ENCODE measurements at regions not wholly inside any gene's neighbourhood (a gene's known extent, or its start where the extent isn't known, plus 50 kb on each side); places are given as distances from the start of the nearest gene placed in this dataset.

DNA sequence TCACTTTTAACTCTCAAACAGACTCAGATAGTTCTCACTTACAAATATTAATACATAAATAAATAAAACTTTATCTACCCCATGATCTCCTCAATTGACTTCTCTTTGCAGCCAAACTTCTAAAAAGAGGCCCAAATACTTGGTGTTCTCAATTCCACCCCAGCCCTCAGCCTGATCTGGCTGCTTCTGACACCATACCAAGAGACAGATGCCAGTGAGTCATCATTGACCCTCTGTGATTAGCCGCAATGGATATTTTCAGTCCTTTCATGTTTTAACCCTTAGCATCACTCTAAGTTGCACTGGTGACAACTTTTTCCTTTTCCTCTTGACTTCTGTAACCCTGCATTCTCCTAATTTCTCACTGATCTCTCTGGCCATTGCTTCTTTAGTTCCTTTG is 184.1 kb upstream of the ARHGAP20 start:
- CTCF ChIA-PET, result no interaction called here
- no TSS peak for BruUV-seq (replicated peaks)
- intact Hi-C loops (cut with micrococcal nuclease; ENCODE audit: unreplicated experiment), result no loop called here
- no peak for DNase-seq
- no peak overlapping the region for H3K27ac Mint-ChIP-seq (ENCODE audit: unreplicated experiment)
- H3K27me3 Mint-ChIP-seq (ENCODE audit: unreplicated experiment), result peaks cover 2% of the 10 kb centered on the region
- H3K9me3 Mint-ChIP-seq (ENCODE audit: low read depth, unreplicated experiment), result no peaks in the 10 kb centered on the region
- no peaks in the 10 kb centered on the region for H3K36me3 Mint-ChIP-seq (ENCODE audit: insufficient read depth, unreplicated experiment)
- H3K4me3 Mint-ChIP-seq (ENCODE audit: low read depth, unreplicated experiment), result no peak overlapping the region
- TF ChIP-seq, protein P1, sequence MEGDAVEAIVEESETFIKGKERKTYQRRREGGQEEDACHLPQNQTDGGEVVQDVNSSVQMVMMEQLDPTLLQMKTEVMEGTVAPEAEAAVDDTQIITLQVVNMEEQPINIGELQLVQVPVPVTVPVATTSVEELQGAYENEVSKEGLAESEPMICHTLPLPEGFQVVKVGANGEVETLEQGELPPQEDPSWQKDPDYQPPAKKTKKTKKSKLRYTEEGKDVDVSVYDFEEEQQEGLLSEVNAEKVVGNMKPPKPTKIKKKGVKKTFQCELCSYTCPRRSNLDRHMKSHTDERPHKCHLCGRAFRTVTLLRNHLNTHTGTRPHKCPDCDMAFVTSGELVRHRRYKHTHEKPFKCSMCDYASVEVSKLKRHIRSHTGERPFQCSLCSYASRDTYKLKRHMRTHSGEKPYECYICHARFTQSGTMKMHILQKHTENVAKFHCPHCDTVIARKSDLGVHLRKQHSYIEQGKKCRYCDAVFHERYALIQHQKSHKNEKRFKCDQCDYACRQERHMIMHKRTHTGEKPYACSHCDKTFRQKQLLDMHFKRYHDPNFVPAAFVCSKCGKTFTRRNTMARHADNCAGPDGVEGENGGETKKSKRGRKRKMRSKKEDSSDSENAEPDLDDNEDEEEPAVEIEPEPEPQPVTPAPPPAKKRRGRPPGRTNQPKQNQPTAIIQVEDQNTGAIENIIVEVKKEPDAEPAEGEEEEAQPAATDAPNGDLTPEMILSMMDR (IDR thresholded peaks at IDR 0.05; ENCODE audit: unreplicated experiment), result no peak
- no peaks in the 10 kb centered on the region for H3K4me1 Mint-ChIP-seq (ENCODE audit: low read depth, unreplicated experiment)

DNA sequence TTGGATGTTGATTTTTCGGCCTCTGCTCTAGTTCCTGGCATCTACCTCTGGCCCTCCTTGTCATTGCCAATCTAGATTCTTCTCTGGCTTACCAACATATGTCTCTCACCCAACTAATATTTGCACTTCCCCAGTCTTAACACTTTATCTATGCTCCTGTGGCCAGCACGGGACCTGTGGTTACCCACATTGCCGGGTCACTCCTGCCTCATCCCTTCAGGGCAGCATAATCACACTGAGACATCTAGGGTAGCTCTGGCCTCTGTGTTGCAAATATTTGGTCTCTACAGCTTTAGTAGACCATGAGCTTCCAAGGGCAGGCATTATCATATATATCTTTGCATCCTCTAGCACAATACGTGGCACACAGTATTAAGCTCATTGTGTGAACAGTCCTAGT is 182.0 kb upstream of the ARHGAP20 start:
- intact Hi-C loops (cut with micrococcal nuclease; ENCODE audit: unreplicated experiment), result no loop called here
- Mint-ChIP-seq H3K27ac (ENCODE audit: unreplicated experiment) (no peak overlapping the region), H3K9me3 (ENCODE audit: low read depth, unreplicated experiment) (no peaks in the 10 kb centered on the region), H3K4me1 (ENCODE audit: low read depth, unreplicated experiment) (no peaks in the 10 kb centered on the region), H3K4me3 (ENCODE audit: low read depth, unreplicated experiment) (no peak overlapping the region), H3K36me3 (ENCODE audit: insufficient read depth, unreplicated experiment) (no peaks in the 10 kb centered on the region), H3K27me3 (ENCODE audit: unreplicated experiment) (peaks cover 8% of the 10 kb centered on the region)
- TF ChIP-seq, protein P1 (IDR thresholded peaks at IDR 0.05; ENCODE audit: unreplicated experiment), result no peak
- CTCF ChIA-PET, result interaction anchor here (0.6 kb wide), 1 partner anchor 627 kb away, joined by 3 read pairs; no protein-coding TSS in a partner anchor
- DNase-seq, result no peak
- no TSS peak for BruUV-seq (replicated peaks)

- intact Hi-C loops (cut with micrococcal nuclease; ENCODE audit: unreplicated experiment), result no loop called here
- BruUV-seq (replicated peaks), result no TSS peak
- no peaks in the 10 kb centered on the region for H3K9me3 Mint-ChIP-seq (ENCODE audit: low read depth, unreplicated experiment)
- peaks cover 16% of the 10 kb centered on the region for H3K27me3 Mint-ChIP-seq (ENCODE audit: unreplicated experiment)
- no peaks in the 10 kb centered on the region for H3K4me1 Mint-ChIP-seq (ENCODE audit: low read depth, unreplicated experiment)
- no peak overlapping the region for H3K27ac Mint-ChIP-seq (ENCODE audit: unreplicated experiment)
- CTCF ChIA-PET, result no interaction called here
- H3K4me3 Mint-ChIP-seq (ENCODE audit: low read depth, unreplicated experiment), result no peak overlapping the region
- TF ChIP-seq, protein P1 (IDR thresholded peaks at IDR 0.05; ENCODE audit: unreplicated experiment), result no peak
- no peaks in the 10 kb centered on the region for H3K36me3 Mint-ChIP-seq (ENCODE audit: insufficient read depth, unreplicated experiment)
- DNase-seq, result no peak
Observed at GRCh38 chr11:110892741-110893285, 180.6 kb upstream of the ARHGAP20 start.

DNA sequence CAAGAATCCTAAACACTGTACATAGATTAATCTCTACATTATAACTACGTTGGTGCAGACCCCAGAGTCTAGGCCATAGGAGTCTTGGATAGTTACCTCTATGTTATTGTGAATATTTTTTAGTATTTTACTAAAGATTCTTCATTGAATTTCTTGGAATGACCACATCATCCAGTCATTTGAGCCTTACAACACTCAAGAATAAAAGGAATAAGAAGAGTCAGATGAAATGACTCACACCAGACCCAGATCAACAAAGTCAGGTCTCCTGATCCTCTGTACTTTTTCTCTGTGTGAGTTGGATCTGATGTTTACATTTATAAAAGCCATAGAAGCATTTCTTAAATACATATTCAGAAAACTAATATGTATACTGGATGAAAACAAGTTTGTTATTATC is 179.2 kb upstream of the ARHGAP20 start:
- no peak overlapping the region for H3K27ac Mint-ChIP-seq (ENCODE audit: unreplicated experiment)
- no peaks in the 10 kb centered on the region for H3K4me1 Mint-ChIP-seq (ENCODE audit: low read depth, unreplicated experiment)
- TF ChIP-seq, protein P1 (IDR thresholded peaks at IDR 0.05; ENCODE audit: unreplicated experiment), result no peak
- no peaks in the 10 kb centered on the region for H3K9me3 Mint-ChIP-seq (ENCODE audit: low read depth, unreplicated experiment)
- CTCF ChIA-PET, result no interaction called here
- no peaks in the 10 kb centered on the region for H3K36me3 Mint-ChIP-seq (ENCODE audit: insufficient read depth, unreplicated experiment)
- H3K27me3 Mint-ChIP-seq (ENCODE audit: unreplicated experiment), result peaks cover 16% of the 10 kb centered on the region
- DNase-seq, result no peak
- no TSS peak for BruUV-seq (replicated peaks)
- intact Hi-C loops (cut with micrococcal nuclease; ENCODE audit: unreplicated experiment), result no loop called here
- no peak overlapping the region for H3K4me3 Mint-ChIP-seq (ENCODE audit: low read depth, unreplicated experiment)

Data from Calu3 (cell line).